Jurkat, Clone E6-1 (cell line): ENCODE measurements at regions not wholly inside any gene's neighbourhood (a gene's known extent, or its start where the extent isn't known, plus 50 kb on each side); places are given as distances from the start of the nearest gene placed in this dataset.
"Not testable (repeated sequence)": the region's sequence is repeated elsewhere in the genome, so short reads cannot be mapped to it uniquely, and the experiment has no call there.

Source experiments
- DNase-seq: peaks from one replicate; pipeline ENCODE4 v3.0.0-alpha.2; 2011; ENCODE audit warnings: low read depth, low spot score
- H3K4me3 ChIP-seq: 2 replicates; pipeline ENCODE4 v1.5.1; 2011; ENCODE audit warnings: mild to moderate bottlenecking, low read length, control low read depth, moderate library complexity

- DNase-seq: no peak
- no peak overlapping the region for H3K4me3 ChIP-seq
These were observed 101.3 kb downstream of the HIF1AN start for GRCh38 chr10:100636848-100637553.

GRCh38 chr10:100637785-100638184, 102.0 kb downstream of the HIF1AN start:
- no peak overlapping the region for H3K4me3 ChIP-seq
- no peak for DNase-seq

GRCh38 chr10:100638969-100639368, 103.2 kb downstream of the HIF1AN start:
- not testable (repeated sequence) for H3K4me3 ChIP-seq, DNase-seq

GRCh38 chr10:100642295-100642994, 102.9 kb upstream of the PAX2 start:
- H3K4me3 ChIP-seq: no peak overlapping the region
- DNase-seq: no peak

GRCh38 chr10:100645091-100645490, 100.3 kb upstream of the PAX2 start:
- DNase-seq: no peak
- no peak overlapping the region for H3K4me3 ChIP-seq

- H3K4me3 ChIP-seq: no peak overlapping the region
- DNase-seq: no peak
These were observed 99.6 kb upstream of the PAX2 start for GRCh38 chr10:100645613-100646392.

- DNase-seq: no peak
These were observed 97.5 kb upstream of the PAX2 start for GRCh38 chr10:100647928-100648327.

GRCh38 chr10:100650693-100651092, 94.7 kb upstream of the PAX2 start:
- H3K4me3 ChIP-seq: no peak overlapping the region
- DNase-seq: no peak

More at GRCh38 chr10:100647928-100648327, 97.5 kb upstream of the PAX2 start:
- no peak overlapping the region for H3K4me3 ChIP-seq

- DNase-seq: not testable (repeated sequence)
These were observed 94.3 kb upstream of the PAX2 start for GRCh38 chr10:100651099-100651498.

GRCh38 chr10:100651916-100652315, 93.5 kb upstream of the PAX2 start:
- H3K4me3 ChIP-seq: no peak overlapping the region

More at GRCh38 chr10:100651099-100651498, 94.3 kb upstream of the PAX2 start:
- H3K4me3 ChIP-seq: not testable (repeated sequence)

GRCh38 chr10:100652406-100653135, 92.8 kb upstream of the PAX2 start:
- H3K4me3 ChIP-seq: no peak overlapping the region
- DNase-seq: no peak

More at GRCh38 chr10:100651916-100652315, 93.5 kb upstream of the PAX2 start:
- no peak for DNase-seq

GRCh38 chr10:100653238-100653956, 92.0 kb upstream of the PAX2 start:
- no peak for DNase-seq
- peak overlapping the region; percentile 61 for H3K4me3 ChIP-seq

- H3K4me3 ChIP-seq: peak overlapping the region; percentile 61
- peak; percentile 66 for DNase-seq
These were observed 91.2 kb upstream of the PAX2 start for GRCh38 chr10:100653957-100654781.

GRCh38 chr10:100654782-100655325, 90.5 kb upstream of the PAX2 start:
- H3K4me3 ChIP-seq: peak overlapping the region; percentile 61
- peak; percentile 64 for DNase-seq

- peak overlapping the region; percentile 61 for H3K4me3 ChIP-seq
- DNase-seq: no peak
These were observed 90.0 kb upstream of the PAX2 start for GRCh38 chr10:100655326-100655759.

- no peak for DNase-seq
- H3K4me3 ChIP-seq: no peak overlapping the region
These were observed 89.5 kb upstream of the PAX2 start for GRCh38 chr10:100655760-100656421.

GRCh38 chr10:100656454-100656853, 88.9 kb upstream of the PAX2 start:
- H3K4me3 ChIP-seq: no peak overlapping the region
- DNase-seq: no peak
